ENCODE measurements at regions not wholly inside any gene's neighbourhood (a gene's known extent, or its start where the extent isn't known, plus 50 kb on each side); places are given as distances from the start of the nearest gene placed in this dataset.

- Histone ChIP-seq H4K20me1 (replicated peaks; ENCODE audit: control insufficient read depth, insufficient read depth, low read length) (no peaks in the 10 kb centered on the region), H3K9ac (ENCODE audit: insufficient read depth in 1 of 2, low read depth in 2 of 2, low read length in 2 of 2) (no peak overlapping the region), H3K79me2 (ENCODE audit: control insufficient read depth, insufficient read depth, low read length) (no peaks in the 10 kb centered on the region), H3K4me2 (ENCODE audit: insufficient read depth, low read length) (no peak overlapping the region), H3K4me3 (no peak overlapping the region), H2AFZ (ENCODE audit: low read depth, low read length) (no peak overlapping the region), H3K9me3 (replicated peaks; ENCODE audit: control insufficient read depth, insufficient read depth, low read depth, low read length) (no peaks in the 10 kb centered on the region), H3K36me3 (ENCODE audit: control insufficient read depth, insufficient read depth, low read length) (no peaks in the 10 kb centered on the region), H3K4me1 (replicated peaks in 1 of 2; ENCODE audit: control insufficient read depth in 2 of 2, insufficient read depth in 2 of 2, low read length in 2 of 2) (no peaks in the 10 kb centered on the region), H3K27me3 (ENCODE audit: control insufficient read depth in 2 of 2, insufficient read depth in 2 of 2, low read length in 2 of 2) (peaks cover 0 to 3% of the 10 kb centered on the region in 2 experiments; a peak in 2 of 5 replicates), H3K9me1 (ENCODE audit: control insufficient read depth, insufficient read depth, low read length) (no peaks in the 10 kb centered on the region), H3K27ac (ENCODE audit: extremely low read depth, low read depth, low read length) (no peak overlapping the region)
- WGBS (ENCODE audit: insufficient coverage, low coverage, missing lambda C conversion rate): 0% methylated on average over 4 of the region's 4 CpGs
- CTCF ChIA-PET (ENCODE audit: low intra/inter-chr PET ratio): no interaction called here
- in situ Hi-C loops (cut with MboI): no loop called here
- FAIRE-seq (no peak), DNase-seq (ENCODE audit: extremely low read depth in 1 of 4, low spot score in 3 of 4) (no peak), ATAC-seq (no peak)
- BruUV-seq (replicated peaks): no TSS peak
- intact Hi-C loops (cut with micrococcal nuclease): no loop called here
- POLR2A ChIA-PET: no interaction called here
- TF ChIP-seq PRDM10 (IDR thresholded peaks at IDR 0.05; ENCODE audit: partially characterized antibody) (no peak), ZNF830 (CRISPR knock-in tag; IDR thresholded peaks at IDR 0.05) (no peak), ZNF217 (CRISPR knock-in tag; IDR thresholded peaks at IDR 0.05) (no peak), XRCC3 (IDR thresholded peaks at IDR 0.05) (no peak), L3MBTL2 (IDR thresholded peaks at IDR 0.05) (no peak), U2AF2 (optimal IDR thresholded peaks at IDR 0.05; ENCODE audit: low read depth, low read length) (no peak), ARNT (IDR thresholded peaks at IDR 0.05) (no peak), ZNF318 (IDR thresholded peaks at IDR 0.05; ENCODE audit: borderline replicate concordance in 1 of 2, low read depth in 1 of 2) (no peak)
Measured at GRCh38 chr1:63112155-63112900, 210.0 kb upstream of the FOXD3 start.

All from K562 (cell line).